Endothelial cell of umbilical vein (primary cell): ENCODE measurements at regions not wholly inside any gene's neighbourhood (a gene's known extent, or its start where the extent isn't known, plus 50 kb on each side); places are given as distances from the start of the nearest gene placed in this dataset.

ENCODE experiments used
- BruUV-seq: library from RNA; stranded (reverse); fragments of 400-500 nt; replicated peaks from 2 replicates; lab custom pipeline; 2021; lab: Mats Ljungman, UMichigan
- CTCF ChIA-PET: fragments of 300-600, 350-600 bp; sonication (Branson Sonifier 250); formaldehyde crosslinking; loops from one replicate; lab custom pipeline; 2021; ENCODE audit warnings: antibody characterized with exemption, inconsistent platforms; lab: Charles Lee
- POLR2A ChIA-PET: fragments of 300-600, 350-600 bp; sonication (Branson Sonifier 250); formaldehyde crosslinking; loops from one replicate; lab custom pipeline; 2021; ENCODE audit warnings: antibody characterized with exemption, inconsistent platforms; lab: Charles Lee
- DNase-seq: peaks from one replicate; pipeline ENCODE4 v3.0.0-alpha.2; 2011; ENCODE audit warnings: low read depth, low spot score
- FAIRE-seq: peaks from 2 replicates; lab custom pipeline; 2011; peaks lifted over from hg19 to GRCh38; lab: Jason Lieb, UNC
- H2AFZ ChIP-seq: 2 replicates; pipeline ENCODE4 v1.6.0; 2012; ENCODE audit warnings: low read depth, low read length, control low read depth, inconsistent platforms
- H3K27ac ChIP-seq: 2 replicates; pipeline ENCODE4 v1.5.1; 2011; ENCODE audit warnings: low read depth, mild to moderate bottlenecking, control low read depth, low read length, moderate library complexity; ENCODE audit not compliant: insufficient read depth
- H3K27me3 ChIP-seq, 2 experiments: 2 replicates each; pipeline versions ENCODE4 v1.6.0 to v1.6.1; 2011; ENCODE audit warnings: low read length in 2 of 2, mixed read lengths in 1 of 2; ENCODE audit not compliant: control insufficient read depth in 2 of 2, insufficient read depth in 2 of 2
- H3K36me3 ChIP-seq, 2 experiments: 2 replicates in 1 of 2; 3 replicates in 1 of 2; pipeline ENCODE4 v1.5.1; 2011; ENCODE audit warnings: low read length in 2 of 2, mild to moderate bottlenecking in 1 of 2, moderate library complexity in 1 of 2; ENCODE audit not compliant: control insufficient read depth in 2 of 2, insufficient read depth in 2 of 2; ENCODE audit errors: extremely low read depth in 1 of 2
- H3K4me1 ChIP-seq: 3 replicates; pipeline ENCODE4 v1.5.1; 2011; ENCODE audit warnings: mild to moderate bottlenecking, low read length; ENCODE audit not compliant: control insufficient read depth, insufficient read depth; ENCODE audit errors: extremely low read depth
- H3K4me2 ChIP-seq: 2 replicates; pipeline ENCODE4 v1.6.1; 2011; ENCODE audit warnings: low read length, control low read depth, mixed read lengths; ENCODE audit not compliant: insufficient read depth
- H3K4me3 ChIP-seq, 3 experiments: fragments of 200-600 bp in 1 of 3; sonication (generic), shearing (Covaris generic) in 1 of 3; replicated peaks in 1 of 3; 2 replicates each; pipeline ENCODE4 v1.5.1; 2011 to 2016; ENCODE audit warnings: control low read depth in 3 of 3, low read length in 3 of 3, mild to moderate bottlenecking in 2 of 3, inconsistent platforms in 1 of 3, low read depth in 1 of 3, moderate library complexity in 1 of 3; ENCODE audit not compliant: insufficient read depth in 1 of 3
- H3K79me2 ChIP-seq: 2 replicates; pipeline ENCODE4 v1.6.0; 2012; ENCODE audit warnings: low read length, inconsistent platforms; ENCODE audit not compliant: control insufficient read depth, insufficient read depth
- H3K9ac ChIP-seq: replicated peaks from 2 replicates; pipeline ENCODE3; 2011; ENCODE audit warnings: low read length, control low read depth; ENCODE audit not compliant: insufficient read depth; ENCODE audit errors: extremely low read depth
- H3K9me1 ChIP-seq: replicated peaks from 3 replicates; pipeline ENCODE4 v1.6.0; 2011; ENCODE audit warnings: mild to moderate bottlenecking, low read length; ENCODE audit not compliant: control insufficient read depth, insufficient read depth; ENCODE audit errors: extremely low read depth
- H3K9me3 ChIP-seq: replicated peaks from 2 replicates; pipeline ENCODE4 v1.5.1; 2012; ENCODE audit warnings: low read length, inconsistent platforms; ENCODE audit not compliant: control insufficient read depth, insufficient read depth
- H4K20me1 ChIP-seq: replicated peaks from 2 replicates; pipeline ENCODE3; 2011; ENCODE audit warnings: mild to moderate bottlenecking, low read length; ENCODE audit not compliant: control insufficient read depth, insufficient read depth; ENCODE audit errors: extremely low read depth
- EZH2 ChIP-seq: IDR thresholded peaks from 2 replicates; pipeline ENCODE4 v1.6.1; 2012; ENCODE audit warnings: borderline replicate concordance, low read depth, mild to moderate bottlenecking, moderate library complexity, low read length, inconsistent platforms; ENCODE audit not compliant: severe bottlenecking
- FOS ChIP-seq: IDR thresholded peaks from 2 replicates; pipeline ENCODE4 v1.6.1; 2011; ENCODE audit warnings: mild to moderate bottlenecking, low read length, moderate library complexity, borderline replicate concordance; ENCODE audit not compliant: insufficient read depth
- GATA2 ChIP-seq: IDR thresholded peaks from 2 replicates; pipeline ENCODE4 v1.7.0; 2011; ENCODE audit warnings: low read depth, mild to moderate bottlenecking, moderate library complexity, mixed read lengths, low read length; ENCODE audit not compliant: insufficient read length, insufficient read depth
- JUN ChIP-seq: IDR thresholded peaks from 2 replicates; pipeline ENCODE4 v1.6.1; 2011; ENCODE audit warnings: borderline replicate concordance, low read depth; ENCODE audit not compliant: insufficient read length, insufficient read depth
- MAX ChIP-seq: IDR thresholded peaks from 2 replicates; pipeline ENCODE4 v1.6.1; 2011; ENCODE audit not compliant: insufficient read depth, insufficient read length
- MYC ChIP-seq: IDR thresholded peaks from one replicate; pipeline ENCODE4 v1.6.1; 2011; ENCODE audit warnings: mild to moderate bottlenecking, low read depth, low read length
- POLR2A ChIP-seq: IDR thresholded peaks from 2 replicates; pipeline ENCODE4 v1.6.1; 2012; ENCODE audit warnings: low read depth, mild to moderate bottlenecking, control low read depth, low read length
- POLR2AphosphoS5 ChIP-seq: IDR thresholded peaks from 2 replicates; pipeline ENCODE4 v1.6.1; 2012; ENCODE audit warnings: low read depth, mild to moderate bottlenecking, control low read depth, low read length, moderate library complexity; ENCODE audit not compliant: insufficient read depth
- dilution Hi-C: fragments of 300-500 bp; cut with MboI; formaldehyde crosslinking; loops from one replicate; pipeline ENCODE4 v1.15.0; 2019; ENCODE audit warnings: low sequenced_read_pairs; ENCODE audit not compliant: extremely low pct_ligation_motif_present
- intact Hi-C: fragments of 100-400 bp; cut with micrococcal nuclease; formaldehyde crosslinking; loops from one replicate; pipeline ENCODE4 v1.10.0; 2022
- TF ChIP-seq, protein P1 (sequence below), 2 donors: IDR thresholded peaks; 1 replicate in 1 of 2; 2 replicates in 1 of 2; pipeline ENCODE4 v1.5.1; 2011; ENCODE audit warnings: low read length in 2 of 2, mild to moderate bottlenecking in 2 of 2, moderate library complexity in 2 of 2, control low read depth in 1 of 2, inconsistent platforms in 1 of 2, low read depth in 1 of 2; ENCODE audit not compliant: insufficient read depth in 1 of 2; ENCODE audit errors: extremely low read depth in 1 of 2

DNA sequence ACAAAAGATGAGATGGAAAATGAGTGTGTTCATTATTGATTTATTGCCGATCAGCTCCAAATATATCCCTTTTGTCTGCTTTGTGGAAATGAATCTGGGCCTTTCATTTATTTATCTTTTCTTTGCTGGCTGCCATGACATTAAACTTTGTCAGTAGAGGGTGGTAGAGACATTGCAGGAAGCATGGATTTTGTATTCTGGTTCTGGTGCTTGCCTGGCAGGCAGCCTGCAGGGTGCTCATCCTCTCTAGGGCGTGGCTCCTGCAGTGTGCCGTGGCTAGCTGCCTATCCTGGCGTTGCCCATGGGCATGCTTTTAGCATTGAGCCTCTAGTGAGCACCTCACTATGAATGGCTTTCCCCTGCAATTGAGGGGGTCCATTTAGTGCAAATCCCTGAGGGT, 593.1 kb downstream of the RNF144A start:
- FAIRE-seq: no peak
- BruUV-seq: no TSS peak
- no peaks in the 10 kb centered on the region for H3K9me1 ChIP-seq
- intact Hi-C loops (no loop called here), dilution Hi-C loops (no loop called here)
- H3K36me3 ChIP-seq: no peaks in the 10 kb centered on the region
- CTCF ChIA-PET: no interaction called here
- H4K20me1 ChIP-seq: no peaks in the 10 kb centered on the region
- no peak for DNase-seq
- H3K4me1 ChIP-seq: no peaks in the 10 kb centered on the region
- H3K9ac ChIP-seq: no peak overlapping the region
- H3K9me3 ChIP-seq: peaks cover 9% of the 10 kb centered on the region
- no peak overlapping the region for H2AFZ ChIP-seq
- H3K4me2 ChIP-seq: no peak overlapping the region
- POLR2A ChIA-PET: no interaction called here
- H3K27ac ChIP-seq: no peak overlapping the region
- H3K27me3 ChIP-seq: no peaks in the 10 kb centered on the region
- no peak for TF ChIP-seq MYC
- no peak for TF ChIP-seq EZH2
- no peak for TF ChIP-seq POLR2A
- no peak for TF ChIP-seq MAX
- TF ChIP-seq GATA2: no peak
- TF ChIP-seq JUN: no peak
- no peak for TF ChIP-seq FOS
- TF ChIP-seq POLR2AphosphoS5: no peak
- TF ChIP-seq, protein P1, sequence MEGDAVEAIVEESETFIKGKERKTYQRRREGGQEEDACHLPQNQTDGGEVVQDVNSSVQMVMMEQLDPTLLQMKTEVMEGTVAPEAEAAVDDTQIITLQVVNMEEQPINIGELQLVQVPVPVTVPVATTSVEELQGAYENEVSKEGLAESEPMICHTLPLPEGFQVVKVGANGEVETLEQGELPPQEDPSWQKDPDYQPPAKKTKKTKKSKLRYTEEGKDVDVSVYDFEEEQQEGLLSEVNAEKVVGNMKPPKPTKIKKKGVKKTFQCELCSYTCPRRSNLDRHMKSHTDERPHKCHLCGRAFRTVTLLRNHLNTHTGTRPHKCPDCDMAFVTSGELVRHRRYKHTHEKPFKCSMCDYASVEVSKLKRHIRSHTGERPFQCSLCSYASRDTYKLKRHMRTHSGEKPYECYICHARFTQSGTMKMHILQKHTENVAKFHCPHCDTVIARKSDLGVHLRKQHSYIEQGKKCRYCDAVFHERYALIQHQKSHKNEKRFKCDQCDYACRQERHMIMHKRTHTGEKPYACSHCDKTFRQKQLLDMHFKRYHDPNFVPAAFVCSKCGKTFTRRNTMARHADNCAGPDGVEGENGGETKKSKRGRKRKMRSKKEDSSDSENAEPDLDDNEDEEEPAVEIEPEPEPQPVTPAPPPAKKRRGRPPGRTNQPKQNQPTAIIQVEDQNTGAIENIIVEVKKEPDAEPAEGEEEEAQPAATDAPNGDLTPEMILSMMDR (IDR thresholded peaks at IDR 0.05; ENCODE audit: extremely low read depth in 1 of 2, insufficient read depth in 1 of 2, low read depth in 1 of 2, low read length in 2 of 2): no peak
- H3K4me3 ChIP-seq: no peak overlapping the region
- no peaks in the 10 kb centered on the region for H3K79me2 ChIP-seq
